H9 (cell line): ENCODE measurements at regions not wholly inside any gene's neighbourhood (a gene's known extent, or its start where the extent isn't known, plus 50 kb on each side); places are given as distances from the start of the nearest gene placed in this dataset.
"Not testable (repeated sequence)": the region's sequence is repeated elsewhere in the genome, so short reads cannot be mapped to it uniquely, and the experiment has no call there.

ENCODE experiments used
- DNase-seq: peaks from one replicate; pipeline ENCODE4 v3.0.0-alpha.2; 2017
- H2AFZ ChIP-seq: one replicate; pipeline ENCODE4 v1.6.1; 2013; ENCODE audit warnings: mild to moderate bottlenecking, low read length, control low read depth, moderate library complexity
- H2AK5ac ChIP-seq: 2 replicates; pipeline ENCODE4 v1.6.1; 2013; ENCODE audit warnings: low read length, control low read depth, mixed read lengths; ENCODE audit not compliant: insufficient read length
- H2BK120ac ChIP-seq: one replicate; pipeline ENCODE4 v1.6.1; 2013; ENCODE audit warnings: low read depth, mild to moderate bottlenecking, low read length, control low read depth, inconsistent platforms; ENCODE audit not compliant: poor library complexity, severe bottlenecking
- H2BK12ac ChIP-seq: 2 replicates; pipeline ENCODE4 v1.6.1; 2013; ENCODE audit warnings: low read length, control low read depth, mixed read lengths, low read depth; ENCODE audit not compliant: insufficient read length
- H2BK15ac ChIP-seq: 2 replicates; pipeline ENCODE4 v1.6.1; 2013; ENCODE audit warnings: low read depth, low read length, control low read depth
- H2BK20ac ChIP-seq: one replicate; pipeline ENCODE4 v1.6.1; 2013; ENCODE audit warnings: low read depth, mild to moderate bottlenecking, low read length, control low read depth, inconsistent platforms; ENCODE audit not compliant: poor library complexity, severe bottlenecking
- H2BK5ac ChIP-seq: 2 replicates; pipeline ENCODE4 v1.6.1; 2013; ENCODE audit warnings: low read length, control low read depth, mixed read lengths; ENCODE audit not compliant: insufficient read length
- H3K14ac ChIP-seq: 2 replicates; pipeline ENCODE4 v1.6.1; 2013; ENCODE audit warnings: low read length, control low read depth; ENCODE audit not compliant: insufficient read depth
- H3K18ac ChIP-seq: 2 replicates; pipeline ENCODE4 v1.6.1; 2013; ENCODE audit warnings: low read depth, mild to moderate bottlenecking, mixed read lengths, low read length, control low read depth; ENCODE audit not compliant: insufficient read length
- H3K23ac ChIP-seq: 2 replicates; pipeline ENCODE4 v1.6.1; 2013; ENCODE audit warnings: low read length, control low read depth, mixed read lengths, low read depth; ENCODE audit not compliant: insufficient read length
- H3K23me2 ChIP-seq: 2 replicates; pipeline ENCODE4 v1.6.1; 2013; ENCODE audit warnings: low read depth, mild to moderate bottlenecking, mixed read lengths, low read length, control low read depth; ENCODE audit not compliant: insufficient read length, poor library complexity, severe bottlenecking
- H3K27ac ChIP-seq: 2 replicates; pipeline ENCODE4 v1.5.1; 2013; ENCODE audit warnings: low read length, control low read depth, mixed read lengths, low read depth; ENCODE audit not compliant: insufficient read length
- H3K27me3 ChIP-seq: 2 replicates; pipeline ENCODE4 v1.6.1; 2013; ENCODE audit warnings: low read length, control low read depth, inconsistent platforms; ENCODE audit not compliant: insufficient read depth
- H3K4ac ChIP-seq: 2 replicates; pipeline ENCODE4 v1.6.1; 2013; ENCODE audit warnings: low read depth, mild to moderate bottlenecking, control low read depth, inconsistent platforms, low read length, moderate library complexity
- H3K4me1 ChIP-seq: 2 replicates; pipeline ENCODE4 v1.6.1; 2013; ENCODE audit warnings: low read length, control low read depth, inconsistent platforms; ENCODE audit not compliant: insufficient read depth
- H3K4me2 ChIP-seq: 2 replicates; pipeline ENCODE4 v1.6.1; 2013; ENCODE audit warnings: low read length, control low read depth, mixed read lengths; ENCODE audit not compliant: insufficient read length, insufficient read depth
- H3K56ac ChIP-seq: 2 replicates; pipeline ENCODE4 v1.6.1; 2013; ENCODE audit warnings: low read depth, mild to moderate bottlenecking, mixed read lengths, low read length, control low read depth; ENCODE audit not compliant: insufficient read length
- H3K79me1 ChIP-seq: 2 replicates; pipeline ENCODE4 v1.6.1; 2013; ENCODE audit warnings: low read depth, mild to moderate bottlenecking, moderate library complexity, low read length, control low read depth, inconsistent platforms; ENCODE audit not compliant: insufficient read depth, poor library complexity, severe bottlenecking
- H3K79me2 ChIP-seq: 2 replicates; pipeline ENCODE4 v1.6.1; 2013; ENCODE audit warnings: low read length, control low read depth, inconsistent platforms; ENCODE audit not compliant: insufficient read depth
- H3K9ac ChIP-seq: 2 replicates; pipeline ENCODE4 v1.6.1; 2013; ENCODE audit warnings: low read length, control low read depth, mixed read lengths; ENCODE audit not compliant: insufficient read length; ENCODE audit errors: extremely low read depth
- H3K9me3 ChIP-seq: one replicate; pipeline ENCODE4 v1.6.1; 2013; ENCODE audit warnings: low read depth, low read length, inconsistent platforms; ENCODE audit not compliant: control insufficient read depth
- H3T11ph ChIP-seq: one replicate; pipeline ENCODE4 v1.6.1; 2013; ENCODE audit warnings: mild to moderate bottlenecking, low read length, control low read depth, inconsistent platforms
- H4K20me1 ChIP-seq: one replicate; pipeline ENCODE4 v1.6.1; 2013; ENCODE audit not compliant: control insufficient read depth, insufficient read length, insufficient read depth
- H4K5ac ChIP-seq: 2 replicates; pipeline ENCODE4 v1.6.1; 2013; ENCODE audit warnings: low read depth, mild to moderate bottlenecking, mixed read lengths, low read length, control low read depth; ENCODE audit not compliant: insufficient read length
- H4K8ac ChIP-seq: replicated peaks from 2 replicates; pipeline ENCODE4 v1.6.1; 2013; ENCODE audit warnings: low read length, control low read depth, mixed read lengths, low read depth; ENCODE audit not compliant: insufficient read length
- H4K91ac ChIP-seq: 2 replicates; pipeline ENCODE4 v1.6.1; 2013; ENCODE audit warnings: low read depth, mild to moderate bottlenecking, moderate library complexity, mixed read lengths, low read length, control low read depth; ENCODE audit not compliant: insufficient read length
- H3K27ac Mint-ChIP-seq, 3 experiments: 2 replicates in 2 of 3; 3 replicates in 1 of 3; pipeline ENCODE4 v1.8.0; 2020 to 2021; ENCODE audit warnings: mixed read lengths in 3 of 3, mild to moderate bottlenecking in 1 of 3, moderate library complexity in 1 of 3
- H3K27me3 Mint-ChIP-seq: 2 replicates; pipeline ENCODE4 v1.8.0; 2021; ENCODE audit warnings: low read depth, mild to moderate bottlenecking, moderate library complexity, mixed read lengths
- H3K36me3 Mint-ChIP-seq, 3 experiments: 2 replicates in 2 of 3; 3 replicates in 1 of 3; pipeline ENCODE4 v1.8.0; 2020 to 2021; ENCODE audit warnings: low read depth in 3 of 3, mixed read lengths in 3 of 3; ENCODE audit not compliant: insufficient read depth in 1 of 3
- H3K4me1 Mint-ChIP-seq, 2 experiments: 2 replicates each; pipeline ENCODE4 v1.8.0; 2020; ENCODE audit warnings: mixed read lengths in 2 of 2
- H3K4me3 Mint-ChIP-seq, 2 experiments: 2 replicates in 1 of 2; 3 replicates in 1 of 2; pipeline ENCODE4 v1.8.0; 2020 to 2021; ENCODE audit warnings: mild to moderate bottlenecking in 2 of 2, mixed read lengths in 2 of 2, moderate library complexity in 1 of 2
- H3K9me3 Mint-ChIP-seq, 2 experiments: 2 replicates in 1 of 2; 3 replicates in 1 of 2; pipeline ENCODE4 v1.8.0; 2020; ENCODE audit warnings: mild to moderate bottlenecking in 2 of 2, mixed read lengths in 2 of 2, moderate library complexity in 1 of 2
- WGBS: extraction: QIAGEN DNeasy Blood & Tissue Kit; methylation state at CpG from one replicate; pipeline ENCODE4 v1.1.7; 2013; ENCODE audit warnings: missing lambda C conversion rate, low lambda C conversion rate, mixed read lengths; ENCODE audit not compliant: insufficient read length; ENCODE audit errors: extremely low coverage; 5-methylcytosine and 5-hydroxymethylcytosine counted together
- TF ChIP-seq, protein P1 (sequence below): fragments of 200-600 bp; sonication (generic); conservative IDR thresholded peaks from 3 replicates; pipeline ENCODE4 v1.8.0; 2021; ENCODE audit warnings: antibody characterized with exemption, mild to moderate bottlenecking

- Histone ChIP-seq H3K23me2 (no peaks in the 10 kb centered on the region), H4K8ac (no peak overlapping the region), H3K9ac (no peak overlapping the region), H3K4me2 (no peak overlapping the region), H4K91ac (no peak overlapping the region), H3K79me1 (no peaks in the 10 kb centered on the region), H3K56ac (no peak overlapping the region), H3K9me3 (no peaks in the 10 kb centered on the region), H3K27ac (no peak overlapping the region), H2BK5ac (no peak overlapping the region), H3K14ac (no peak overlapping the region), H2BK15ac (no peak overlapping the region), H2BK120ac (no peak overlapping the region), H3K18ac (no peak overlapping the region), H2AFZ (no peak overlapping the region), H3T11ph (no peak overlapping the region), H3K4ac (no peak overlapping the region), H4K5ac (no peak overlapping the region), H2AK5ac (no peak overlapping the region), H4K20me1 (no peaks in the 10 kb centered on the region), H3K79me2 (no peaks in the 10 kb centered on the region), H2BK20ac (no peak overlapping the region), H3K23ac (no peak overlapping the region), H3K27me3 (no peaks in the 10 kb centered on the region), H3K4me1 (no peaks in the 10 kb centered on the region), H2BK12ac (no peak overlapping the region)
- no peak for DNase-seq
- Mint-ChIP-seq H3K27me3 (no peaks in the 10 kb centered on the region), H3K4me1 (peaks cover 3 to 5% of the 10 kb centered on the region in 2 experiments), H3K4me3 (no peak overlapping the region), H3K27ac (no peak overlapping the region), H3K36me3 (peaks cover 0 to 15% (median 5%) of the 10 kb centered on the region in 3 experiments; a peak in 6 of 7 replicates), H3K9me3 (peaks cover 8 to 15% of the 10 kb centered on the region in 2 experiments)
- TF ChIP-seq, protein P1, sequence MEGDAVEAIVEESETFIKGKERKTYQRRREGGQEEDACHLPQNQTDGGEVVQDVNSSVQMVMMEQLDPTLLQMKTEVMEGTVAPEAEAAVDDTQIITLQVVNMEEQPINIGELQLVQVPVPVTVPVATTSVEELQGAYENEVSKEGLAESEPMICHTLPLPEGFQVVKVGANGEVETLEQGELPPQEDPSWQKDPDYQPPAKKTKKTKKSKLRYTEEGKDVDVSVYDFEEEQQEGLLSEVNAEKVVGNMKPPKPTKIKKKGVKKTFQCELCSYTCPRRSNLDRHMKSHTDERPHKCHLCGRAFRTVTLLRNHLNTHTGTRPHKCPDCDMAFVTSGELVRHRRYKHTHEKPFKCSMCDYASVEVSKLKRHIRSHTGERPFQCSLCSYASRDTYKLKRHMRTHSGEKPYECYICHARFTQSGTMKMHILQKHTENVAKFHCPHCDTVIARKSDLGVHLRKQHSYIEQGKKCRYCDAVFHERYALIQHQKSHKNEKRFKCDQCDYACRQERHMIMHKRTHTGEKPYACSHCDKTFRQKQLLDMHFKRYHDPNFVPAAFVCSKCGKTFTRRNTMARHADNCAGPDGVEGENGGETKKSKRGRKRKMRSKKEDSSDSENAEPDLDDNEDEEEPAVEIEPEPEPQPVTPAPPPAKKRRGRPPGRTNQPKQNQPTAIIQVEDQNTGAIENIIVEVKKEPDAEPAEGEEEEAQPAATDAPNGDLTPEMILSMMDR = no peak
Observed at GRCh38 chr4:126768338-126768737, 864.4 kb upstream of the INTU start.

DNA sequence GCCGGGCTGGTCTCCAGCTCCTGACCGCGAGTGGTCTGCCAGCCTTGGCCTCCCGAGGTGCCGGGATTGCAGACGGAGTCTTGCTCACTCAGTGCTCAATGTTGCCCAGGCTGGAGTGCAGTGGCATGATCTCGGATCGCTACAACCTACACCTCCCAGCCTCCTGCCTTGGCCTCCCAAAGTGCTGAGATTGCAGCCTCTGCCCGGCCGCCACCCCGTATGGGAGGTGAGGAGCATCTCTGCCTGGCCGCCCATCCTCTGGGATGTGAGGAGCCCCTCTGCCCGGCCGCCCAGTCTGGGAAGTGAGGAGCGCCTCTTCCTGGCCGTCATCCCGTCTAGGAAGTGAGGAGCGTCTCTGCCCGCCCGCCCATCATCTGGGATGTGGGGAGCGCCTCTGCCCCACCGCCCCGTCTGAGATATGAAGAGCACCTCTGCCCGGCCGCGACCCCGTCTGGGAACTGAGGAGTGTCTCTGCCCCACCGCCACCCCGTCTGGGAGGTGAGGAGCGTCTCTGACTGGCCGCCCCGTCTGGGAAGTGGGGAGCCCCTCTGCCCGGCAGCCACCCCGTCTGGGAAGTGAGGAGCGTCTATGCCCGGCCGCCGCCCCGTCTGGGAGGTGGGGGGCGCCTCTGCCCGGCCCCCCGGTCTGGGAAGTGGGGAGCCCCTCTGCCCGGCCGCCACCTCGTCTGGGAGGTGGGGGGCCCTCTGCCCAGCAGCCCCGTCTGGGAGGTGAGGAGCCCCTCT is 861.8 kb upstream of the INTU start:
- no CpG with 5 or more reads among the region's 46 CpGs for WGBS
- H3K4ac ChIP-seq, H4K20me1 ChIP-seq, H3K27me3 ChIP-seq, H3K4me3 Mint-ChIP-seq, H3K23me2 ChIP-seq, H2BK20ac ChIP-seq, H3K18ac ChIP-seq, H3K27ac ChIP-seq, H3K4me2 ChIP-seq, H2AK5ac ChIP-seq, H3K9me3 ChIP-seq, H3K27ac Mint-ChIP-seq, H4K5ac ChIP-seq, H3K56ac ChIP-seq, H3K79me2 ChIP-seq, H2BK120ac ChIP-seq, DNase-seq, H2BK5ac ChIP-seq, H3K4me1 Mint-ChIP-seq, H2BK12ac ChIP-seq, H3K79me1 ChIP-seq, H4K91ac ChIP-seq, H3K4me1 ChIP-seq, H3K14ac ChIP-seq, H3K23ac ChIP-seq, H4K8ac ChIP-seq, H2AFZ ChIP-seq, H3K27me3 Mint-ChIP-seq, H2BK15ac ChIP-seq, H3T11ph ChIP-seq, H3K9ac ChIP-seq: not testable (repeated sequence)
- Mint-ChIP-seq H3K36me3 (peaks cover 0 to 15% (median 5%) of the 10 kb centered on the region in 3 experiments; a peak in 6 of 7 replicates), H3K9me3 (peaks cover 8 to 15% of the 10 kb centered on the region in 2 experiments)
